BJ (cell line): ENCODE measurements at regions not wholly inside any gene's neighbourhood (a gene's known extent, or its start where the extent isn't known, plus 50 kb on each side); places are given as distances from the start of the nearest gene placed in this dataset.

Source experiments
- CTCF ChIA-PET: fragments of 350-600 bp; formaldehyde crosslinking; extraction: SDS; loops from one replicate; lab custom pipeline; 2021; ENCODE audit warnings: antibody characterized with exemption, inconsistent platforms; lab: Yijun Ruan, JAX
- POLR2A ChIA-PET: fragments of 300-600 bp; sonication (Branson Sonifier 250); formaldehyde crosslinking; extraction: SDS; loops from one replicate; lab custom pipeline; 2021; ENCODE audit warnings: antibody characterized with exemption; lab: Charles Lee
- DNase-seq: peaks from one replicate; pipeline ENCODE4 v3.0.0-alpha.2; 2011; ENCODE audit warnings: low read depth
- H3K27me3 ChIP-seq: 2 replicates; pipeline ENCODE4 v1.6.0; 2011; ENCODE audit warnings: low read length; ENCODE audit not compliant: control insufficient read depth, insufficient read depth
- H3K36me3 ChIP-seq: 2 replicates; pipeline ENCODE4 v1.5.1; 2011; ENCODE audit warnings: low read length; ENCODE audit not compliant: control insufficient read depth, insufficient read depth
- H3K4me3 ChIP-seq: 2 replicates; pipeline ENCODE4 v1.5.1; 2011; ENCODE audit warnings: low read depth, mild to moderate bottlenecking, control low read depth, low read length
- CTCF ChIP-seq: IDR thresholded peaks from 2 replicates; pipeline ENCODE4 v1.5.1; 2011; ENCODE audit warnings: low read depth, mild to moderate bottlenecking, control low read depth, inconsistent platforms, low read length, moderate library complexity; ENCODE audit not compliant: insufficient read depth

DNA sequence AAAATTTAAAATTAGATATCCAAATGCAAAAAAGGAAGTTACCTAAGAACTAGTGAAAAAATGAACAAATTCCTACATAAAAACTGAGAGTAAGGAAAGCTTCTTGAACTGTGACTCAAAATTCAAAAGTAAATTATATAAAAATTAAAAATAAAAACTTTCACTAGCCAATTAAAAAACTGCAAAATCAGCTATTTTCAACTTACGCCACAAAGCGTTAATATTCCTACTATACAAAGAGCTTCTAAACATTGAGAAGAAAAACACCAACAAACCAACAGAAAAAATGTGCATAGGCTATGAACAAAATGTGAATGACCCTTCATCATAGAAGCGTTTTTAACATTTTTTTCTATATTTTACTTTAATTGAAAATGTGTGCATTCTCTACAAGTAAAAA, 445.7 kb downstream of the CDH2 start:
- POLR2A ChIA-PET = no interaction called here
- CTCF ChIA-PET = no interaction called here
- TF ChIP-seq CTCF = no peak
- no peaks in the 10 kb centered on the region for H3K36me3 ChIP-seq
- H3K4me3 ChIP-seq = no peak overlapping the region
- DNase-seq = no peak
- no peaks in the 10 kb centered on the region for H3K27me3 ChIP-seq

DNA sequence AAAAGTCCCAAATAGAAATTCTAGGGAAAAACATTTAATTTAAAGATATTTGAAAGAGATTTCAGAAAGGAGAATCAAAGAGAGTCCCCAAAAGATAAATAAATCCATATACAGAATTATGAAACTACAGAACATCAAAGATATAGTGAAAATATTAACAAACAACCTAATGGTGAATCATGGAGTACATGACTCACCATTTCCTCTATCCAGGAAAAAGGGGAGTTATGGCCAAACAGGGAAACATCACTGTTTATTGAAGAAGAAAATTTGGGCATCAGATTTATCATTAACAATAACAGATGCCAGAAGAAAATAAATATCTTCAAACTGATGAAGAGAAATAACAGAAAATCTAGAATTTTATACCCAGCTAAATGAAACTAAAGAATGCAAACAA, 448.3 kb downstream of the CDH2 start:
- no peak for DNase-seq
- H3K36me3 ChIP-seq = no peaks in the 10 kb centered on the region
- TF ChIP-seq CTCF = no peak
- no peaks in the 10 kb centered on the region for H3K27me3 ChIP-seq
- H3K4me3 ChIP-seq = no peak overlapping the region
- CTCF ChIA-PET = no interaction called here
- POLR2A ChIA-PET = no interaction called here

GRCh38 chr18:27724362-27724761, 452.6 kb downstream of the CDH2 start:
- Histone ChIP-seq H3K27me3 (no peaks in the 10 kb centered on the region), H3K36me3 (no peaks in the 10 kb centered on the region), H3K4me3 (no peak overlapping the region)
- CTCF ChIA-PET = no interaction called here
- POLR2A ChIA-PET = interaction anchor here (0.6 kb wide), 1 partner anchor 31 kb away, joined by 3 read pairs; no protein-coding TSS in a partner anchor
- no peak for TF ChIP-seq CTCF
- no peak for DNase-seq

- Histone ChIP-seq H3K4me3 (no peak overlapping the region), H3K36me3 (no peaks in the 10 kb centered on the region), H3K27me3 (no peaks in the 10 kb centered on the region; the same call in 1 of the 2 replicates)
- no peak for TF ChIP-seq CTCF
- DNase-seq = peak; percentile 9
- ChIA-PET POLR2A (no interaction called here), CTCF (no interaction called here)
These were observed 453.8 kb downstream of the CDH2 start for GRCh38 chr18:27723168-27723567.

- H3K4me3 ChIP-seq = no peak overlapping the region
- no peak for TF ChIP-seq CTCF
- H3K36me3 ChIP-seq = no peaks in the 10 kb centered on the region
- ChIA-PET CTCF (no interaction called here), POLR2A (no interaction called here)
- no peak for DNase-seq
- H3K27me3 ChIP-seq = no peaks in the 10 kb centered on the region; the same call in 1 of the 2 replicates
These were observed 457.2 kb downstream of the CDH2 start for GRCh38 chr18:27719680-27720079.
